22Rv1 (cell line): ENCODE measurements at regions not wholly inside any gene's neighbourhood (a gene's known extent, or its start where the extent isn't known, plus 50 kb on each side); places are given as distances from the start of the nearest gene placed in this dataset.

Experiments used
- ZFX ChIP-seq: fragments of 450-650 bp; IDR thresholded peaks from 2 replicates; pipeline ENCODE4 v1.6.1; 2017; ENCODE audit warnings: antibody characterized with exemption, borderline replicate concordance
- TF ChIP-seq, protein P1 (sequence below): fragments of 450-650 bp; IDR thresholded peaks from 2 replicates; pipeline ENCODE4 v1.5.1; 2017; ENCODE audit warnings: mild to moderate bottlenecking

DNA sequence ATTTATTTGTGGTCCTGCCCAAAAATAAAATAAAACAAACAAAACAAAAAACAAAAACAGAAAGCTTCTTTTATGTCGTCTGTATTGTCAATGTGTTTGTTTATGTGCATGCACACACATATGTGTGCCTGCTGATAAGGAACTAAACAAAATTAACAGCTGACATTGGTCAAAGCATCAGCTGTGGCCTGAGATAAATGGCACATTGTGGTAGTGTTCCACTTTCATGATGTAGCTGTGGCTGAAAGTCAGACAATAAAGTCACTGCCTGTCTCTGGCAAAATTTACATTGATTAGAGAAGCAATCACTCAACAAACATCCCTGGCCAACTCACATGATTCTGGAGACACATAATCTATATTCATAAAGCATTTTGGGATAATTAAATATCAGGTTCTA lies 203.4 kb upstream of the PIK3C3 start:
- TF ChIP-seq, protein P1, sequence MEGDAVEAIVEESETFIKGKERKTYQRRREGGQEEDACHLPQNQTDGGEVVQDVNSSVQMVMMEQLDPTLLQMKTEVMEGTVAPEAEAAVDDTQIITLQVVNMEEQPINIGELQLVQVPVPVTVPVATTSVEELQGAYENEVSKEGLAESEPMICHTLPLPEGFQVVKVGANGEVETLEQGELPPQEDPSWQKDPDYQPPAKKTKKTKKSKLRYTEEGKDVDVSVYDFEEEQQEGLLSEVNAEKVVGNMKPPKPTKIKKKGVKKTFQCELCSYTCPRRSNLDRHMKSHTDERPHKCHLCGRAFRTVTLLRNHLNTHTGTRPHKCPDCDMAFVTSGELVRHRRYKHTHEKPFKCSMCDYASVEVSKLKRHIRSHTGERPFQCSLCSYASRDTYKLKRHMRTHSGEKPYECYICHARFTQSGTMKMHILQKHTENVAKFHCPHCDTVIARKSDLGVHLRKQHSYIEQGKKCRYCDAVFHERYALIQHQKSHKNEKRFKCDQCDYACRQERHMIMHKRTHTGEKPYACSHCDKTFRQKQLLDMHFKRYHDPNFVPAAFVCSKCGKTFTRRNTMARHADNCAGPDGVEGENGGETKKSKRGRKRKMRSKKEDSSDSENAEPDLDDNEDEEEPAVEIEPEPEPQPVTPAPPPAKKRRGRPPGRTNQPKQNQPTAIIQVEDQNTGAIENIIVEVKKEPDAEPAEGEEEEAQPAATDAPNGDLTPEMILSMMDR: no peak
- TF ChIP-seq ZFX: no peak
